ENCODE measurements at regions not wholly inside any gene's neighbourhood (a gene's known extent, or its start where the extent isn't known, plus 50 kb on each side); places are given as distances from the start of the nearest gene placed in this dataset.

DNA sequence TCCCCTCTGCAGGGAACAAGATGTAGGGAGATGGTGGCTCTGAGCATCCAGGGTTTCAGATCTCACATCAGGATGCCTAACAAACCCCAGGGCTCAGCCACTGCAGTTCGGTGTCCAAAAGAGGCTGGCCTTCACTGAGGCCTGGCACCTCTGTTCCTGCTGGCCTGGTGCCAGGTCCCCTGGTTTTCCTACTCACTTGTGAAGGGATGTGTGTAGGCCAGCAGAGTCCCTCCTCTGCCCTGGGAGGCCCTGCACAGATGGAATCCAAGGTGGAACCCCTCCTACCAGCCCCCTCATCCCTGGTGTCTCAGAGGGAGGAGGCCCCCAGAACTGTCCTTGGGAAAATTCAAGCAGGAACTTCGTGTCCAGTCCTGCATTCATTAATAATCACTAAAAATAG lies 260.6 kb downstream of the CCSER2 start:
- H3K4me3 ChIP-seq (ENCODE audit: low read depth, low read length), result no peak overlapping the region
- TF ChIP-seq, protein P1, sequence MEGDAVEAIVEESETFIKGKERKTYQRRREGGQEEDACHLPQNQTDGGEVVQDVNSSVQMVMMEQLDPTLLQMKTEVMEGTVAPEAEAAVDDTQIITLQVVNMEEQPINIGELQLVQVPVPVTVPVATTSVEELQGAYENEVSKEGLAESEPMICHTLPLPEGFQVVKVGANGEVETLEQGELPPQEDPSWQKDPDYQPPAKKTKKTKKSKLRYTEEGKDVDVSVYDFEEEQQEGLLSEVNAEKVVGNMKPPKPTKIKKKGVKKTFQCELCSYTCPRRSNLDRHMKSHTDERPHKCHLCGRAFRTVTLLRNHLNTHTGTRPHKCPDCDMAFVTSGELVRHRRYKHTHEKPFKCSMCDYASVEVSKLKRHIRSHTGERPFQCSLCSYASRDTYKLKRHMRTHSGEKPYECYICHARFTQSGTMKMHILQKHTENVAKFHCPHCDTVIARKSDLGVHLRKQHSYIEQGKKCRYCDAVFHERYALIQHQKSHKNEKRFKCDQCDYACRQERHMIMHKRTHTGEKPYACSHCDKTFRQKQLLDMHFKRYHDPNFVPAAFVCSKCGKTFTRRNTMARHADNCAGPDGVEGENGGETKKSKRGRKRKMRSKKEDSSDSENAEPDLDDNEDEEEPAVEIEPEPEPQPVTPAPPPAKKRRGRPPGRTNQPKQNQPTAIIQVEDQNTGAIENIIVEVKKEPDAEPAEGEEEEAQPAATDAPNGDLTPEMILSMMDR (IDR thresholded peaks at IDR 0.05; ENCODE audit: insufficient read depth, low read length, missing control alignments), result no peak
- ChIA-PET POLR2A (no interaction called here), CTCF (no interaction called here)
- DNase-seq (ENCODE audit: low read depth, low spot score), result no peak

DNA sequence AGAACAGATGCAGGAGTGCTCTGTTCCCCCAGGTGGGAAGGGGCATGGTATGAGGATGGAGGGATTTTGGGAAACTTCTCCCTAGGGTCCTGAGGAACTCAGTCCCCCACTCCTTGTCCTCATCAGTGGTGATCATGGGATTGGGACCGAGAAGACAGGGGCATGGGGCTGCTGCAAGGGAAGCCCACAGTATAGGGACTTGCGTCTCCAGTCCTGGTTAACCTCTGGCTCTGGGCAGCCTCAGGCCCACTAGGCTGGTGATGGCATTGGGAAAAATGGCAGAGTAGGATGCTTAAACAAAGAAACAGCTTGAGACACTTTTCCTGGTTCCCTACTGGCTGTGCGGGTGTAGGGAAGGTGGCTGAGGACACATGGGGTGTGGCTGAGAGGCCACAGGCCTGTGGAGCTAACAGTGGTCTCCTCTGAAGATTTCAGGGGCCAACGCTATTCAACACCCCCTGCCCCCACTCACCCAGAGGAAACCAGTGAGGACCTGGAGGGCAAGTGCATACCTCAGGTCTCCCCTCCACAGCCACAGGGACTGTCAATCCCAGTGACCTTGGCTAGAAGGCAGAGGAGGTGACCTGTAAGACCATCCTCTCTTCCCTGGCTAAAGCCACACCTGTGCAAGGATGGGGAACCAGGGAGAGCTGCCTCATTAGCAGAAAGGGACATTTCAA lies 261.3 kb downstream of the CCSER2 start:
- DNase-seq (ENCODE audit: low read depth, low spot score), result no peak
- POLR2A ChIA-PET, result no interaction called here
- CTCF ChIA-PET, result no interaction called here
- no peak overlapping the region for H3K4me3 ChIP-seq (ENCODE audit: low read depth, low read length)
- TF ChIP-seq, protein P1 (IDR thresholded peaks at IDR 0.05; ENCODE audit: insufficient read depth, low read length, missing control alignments), result no peak

DNA sequence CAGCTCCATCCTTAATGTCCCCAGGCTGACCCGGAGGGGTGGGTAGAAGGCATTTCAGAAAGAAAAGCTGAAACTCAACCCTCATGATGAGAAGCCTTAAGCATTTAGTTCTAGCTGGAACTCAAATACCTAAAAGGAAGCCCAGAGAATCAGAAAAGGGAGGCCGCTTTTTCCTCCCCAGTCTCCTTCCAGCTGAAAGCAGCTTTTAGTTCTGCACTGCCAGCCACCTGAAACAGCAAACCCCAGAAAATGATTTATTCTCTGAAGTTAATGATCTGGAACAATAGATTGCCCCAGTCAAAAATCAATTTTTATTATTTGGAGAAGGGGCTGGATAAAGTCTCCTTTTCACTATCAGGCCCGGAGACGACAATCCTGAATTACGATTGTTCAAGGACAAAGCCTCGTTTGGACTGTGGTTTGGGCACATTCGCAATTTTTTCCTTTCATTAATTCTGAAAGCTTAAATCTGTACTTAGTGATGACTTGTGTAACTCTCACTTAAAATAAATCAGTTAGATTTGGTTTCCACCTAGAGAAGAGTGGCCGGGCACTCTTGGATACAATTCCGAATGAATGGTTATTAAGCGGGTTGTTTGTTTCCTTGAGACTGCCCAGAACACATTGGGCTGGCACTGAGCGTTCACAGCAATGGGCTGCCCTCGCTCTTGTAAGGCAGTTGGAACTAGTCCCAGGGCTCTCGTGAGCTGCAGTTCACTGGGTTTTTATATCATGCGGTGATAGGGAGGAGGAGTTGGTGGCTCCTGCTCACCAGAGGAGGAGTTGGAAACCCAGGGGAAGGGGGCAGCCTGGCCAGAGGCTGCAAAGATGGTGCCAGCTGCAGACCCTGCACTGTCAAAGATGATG lies 262.2 kb downstream of the CCSER2 start:
- no peak for DNase-seq (ENCODE audit: low read depth, low spot score)
- ChIA-PET POLR2A (no interaction called here), CTCF (no interaction called here)
- TF ChIP-seq, protein P1 (IDR thresholded peaks at IDR 0.05; ENCODE audit: insufficient read depth, low read length, missing control alignments), result no peak
- H3K4me3 ChIP-seq (ENCODE audit: low read depth, low read length), result no peak overlapping the region

DNA sequence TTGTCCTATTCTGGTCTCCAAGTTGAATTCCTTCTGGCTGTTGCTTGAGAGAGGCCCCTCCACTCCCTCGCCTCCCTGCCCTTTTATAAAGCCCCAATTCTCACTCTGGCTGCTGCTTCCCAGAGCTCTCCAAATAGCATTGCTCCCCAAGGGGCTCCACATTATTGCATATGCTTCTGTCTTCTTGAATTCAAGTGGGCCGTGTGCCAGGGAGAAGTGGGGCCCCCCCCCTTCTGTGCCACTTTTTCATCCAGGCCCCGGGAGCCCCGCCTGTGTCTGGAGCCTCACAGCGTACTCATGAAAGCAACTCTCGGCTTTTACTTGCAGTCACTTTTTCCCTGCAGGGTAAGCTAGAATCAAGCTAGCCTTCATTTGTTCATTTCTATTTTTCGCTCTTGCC lies 265.1 kb downstream of the CCSER2 start:
- H3K4me3 ChIP-seq (ENCODE audit: low read depth, low read length), result no peak overlapping the region
- CTCF ChIA-PET, result no interaction called here
- DNase-seq (ENCODE audit: low read depth, low spot score), result no peak
- TF ChIP-seq, protein P1 (IDR thresholded peaks at IDR 0.05; ENCODE audit: insufficient read depth, low read length, missing control alignments), result no peak
- POLR2A ChIA-PET, result no interaction called here

DNA sequence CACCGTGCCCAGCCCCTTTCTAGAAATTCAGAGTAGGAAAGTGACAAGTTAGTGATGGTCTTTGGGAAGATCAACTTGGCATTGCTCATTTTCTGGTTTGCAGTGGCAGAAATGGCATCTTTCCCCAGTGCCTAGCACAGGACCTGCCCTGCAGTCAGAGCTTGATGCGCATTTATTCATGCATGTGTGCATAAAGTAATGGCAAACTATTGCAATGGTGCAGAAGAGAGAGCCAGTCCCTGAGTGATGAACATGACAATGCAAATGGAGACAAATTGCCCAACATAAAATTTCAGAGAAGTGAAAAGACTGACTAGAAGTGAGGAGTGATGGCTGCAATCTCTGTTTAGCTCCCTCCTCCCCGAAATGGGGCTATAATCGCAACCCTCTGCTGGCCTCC lies 268.2 kb downstream of the CCSER2 start:
- CTCF ChIA-PET, result no interaction called here
- H3K4me3 ChIP-seq (ENCODE audit: low read depth, low read length), result no peak overlapping the region
- no peak for DNase-seq (ENCODE audit: low read depth, low spot score)
- TF ChIP-seq, protein P1 (IDR thresholded peaks at IDR 0.05; ENCODE audit: insufficient read depth, low read length, missing control alignments), result no peak
- POLR2A ChIA-PET, result no interaction called here

DNA sequence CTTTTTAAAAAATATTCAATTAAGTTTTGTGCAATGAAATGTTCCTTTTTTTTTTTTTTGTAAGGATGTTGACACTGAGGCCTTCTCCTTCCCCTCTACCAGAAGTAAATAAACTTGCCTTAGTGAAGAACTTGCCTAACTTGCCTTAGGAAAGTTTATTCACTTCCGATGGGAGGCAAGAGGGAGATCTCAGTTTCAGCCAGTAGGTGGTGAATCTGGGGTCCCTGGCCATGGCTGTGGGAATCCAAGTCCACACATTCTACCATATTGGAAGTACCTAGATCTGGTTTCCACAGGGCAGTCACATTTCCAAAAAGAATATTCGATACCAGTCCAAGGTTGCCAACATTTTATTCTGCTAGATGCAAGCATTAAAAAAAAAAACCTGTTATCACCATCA lies 270.9 kb downstream of the CCSER2 start:
- DNase-seq (ENCODE audit: low read depth, low spot score), result no peak
- CTCF ChIA-PET, result no interaction called here
- POLR2A ChIA-PET, result no interaction called here
- TF ChIP-seq, protein P1 (IDR thresholded peaks at IDR 0.05; ENCODE audit: insufficient read depth, low read length, missing control alignments), result no peak
- no peak overlapping the region for H3K4me3 ChIP-seq (ENCODE audit: low read depth, low read length)

Measured in AG04449 (cell line).